ENCODE measurements at regions not wholly inside any gene's neighbourhood (a gene's known extent, or its start where the extent isn't known, plus 50 kb on each side); places are given as distances from the start of the nearest gene placed in this dataset.
A peak's percentile ranks its signal among the peaks of the same experiment; 100 is the strongest.
"Not testable (repeated sequence)": the region's sequence is repeated elsewhere in the genome, so short reads cannot be mapped to it uniquely, and the experiment has no call there.

DNA sequence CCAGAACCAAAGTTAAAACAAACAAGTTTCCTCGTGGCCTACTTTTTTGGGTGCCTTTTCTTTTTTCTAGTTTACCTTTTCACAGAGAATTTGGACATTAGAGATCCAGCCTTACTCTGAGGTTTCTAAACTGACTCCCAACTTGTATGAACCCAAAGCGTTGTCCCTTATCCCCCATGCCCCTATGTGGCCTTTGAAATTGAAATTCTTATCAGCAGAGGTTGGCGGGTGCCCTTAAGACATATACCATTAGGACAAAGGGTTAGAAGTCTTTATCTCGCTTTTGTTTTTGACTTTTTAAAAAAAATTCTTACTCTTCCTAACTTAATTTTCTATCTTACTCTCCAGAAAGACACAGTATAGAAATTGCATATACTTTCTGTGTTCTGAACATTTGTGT, 76.3 kb upstream of the C7orf33 start:
- no peak for DNase-seq (ENCODE audit: low read depth, low spot score)

DNA sequence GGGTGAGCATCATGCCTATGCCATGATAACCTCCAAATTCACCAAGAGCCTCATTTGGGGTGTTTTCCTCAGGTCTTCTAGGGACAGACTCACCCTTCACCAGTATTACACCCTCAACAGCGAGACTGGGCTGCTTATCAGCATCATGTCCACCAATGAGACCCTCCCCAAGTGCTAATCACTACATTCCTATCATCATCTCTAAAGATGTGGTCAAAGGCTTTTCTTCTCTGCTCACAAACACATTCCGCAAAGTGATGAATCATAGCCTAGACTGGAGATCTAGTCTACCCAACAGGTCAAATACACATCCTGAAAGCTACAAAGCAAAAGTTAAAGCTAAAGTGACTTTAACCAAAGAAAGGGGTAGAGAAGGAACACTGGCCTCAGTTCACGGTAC, 75.3 kb upstream of the C7orf33 start:
- DNase-seq (ENCODE audit: low read depth, low spot score), result peak; percentile 32

DNA sequence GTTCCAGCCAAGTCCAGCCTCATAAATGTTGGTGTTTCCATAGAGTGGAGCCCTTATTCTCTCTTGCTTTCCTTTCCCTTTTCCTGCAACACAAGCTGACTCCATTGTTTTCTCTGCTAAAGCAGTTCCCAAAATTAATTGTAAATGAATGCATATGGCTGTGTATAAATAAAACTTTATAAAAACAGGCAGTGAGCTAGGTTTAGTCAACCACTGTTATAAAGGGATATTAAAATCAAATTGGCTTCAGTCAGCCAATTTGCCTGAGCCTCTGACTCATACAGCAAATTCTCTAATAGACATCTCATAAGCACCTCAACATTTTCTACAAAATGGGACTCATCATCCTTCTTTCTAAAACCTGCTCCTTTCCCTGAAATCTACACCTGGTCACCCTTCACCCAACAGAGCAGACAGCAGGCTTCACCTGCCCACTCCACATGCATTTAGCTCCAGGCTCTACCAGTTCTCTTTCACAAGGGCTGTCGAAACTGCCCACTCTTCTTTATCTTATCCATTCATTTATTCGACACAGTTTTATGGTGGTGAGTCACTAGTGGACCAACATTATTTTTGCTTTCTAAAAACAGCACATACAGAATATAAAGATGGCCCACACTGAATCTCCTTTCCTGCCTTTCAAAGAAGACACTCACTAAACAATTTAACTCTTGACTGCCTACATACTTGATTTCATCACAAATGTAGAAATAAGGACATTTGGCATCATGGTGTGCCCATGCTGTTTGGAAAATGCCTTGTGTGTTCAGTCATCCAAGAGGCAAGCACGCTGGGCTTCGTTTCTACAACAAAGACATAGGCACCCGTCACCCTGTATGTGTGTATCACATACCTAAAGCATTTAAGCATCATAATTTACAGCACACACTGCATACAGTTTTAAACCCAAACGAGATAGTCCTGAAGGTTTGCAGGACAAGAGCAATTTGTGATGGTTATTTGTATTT, 74.6 kb upstream of the C7orf33 start:
- peak; percentile 42 for DNase-seq (ENCODE audit: low read depth, low spot score)

DNA sequence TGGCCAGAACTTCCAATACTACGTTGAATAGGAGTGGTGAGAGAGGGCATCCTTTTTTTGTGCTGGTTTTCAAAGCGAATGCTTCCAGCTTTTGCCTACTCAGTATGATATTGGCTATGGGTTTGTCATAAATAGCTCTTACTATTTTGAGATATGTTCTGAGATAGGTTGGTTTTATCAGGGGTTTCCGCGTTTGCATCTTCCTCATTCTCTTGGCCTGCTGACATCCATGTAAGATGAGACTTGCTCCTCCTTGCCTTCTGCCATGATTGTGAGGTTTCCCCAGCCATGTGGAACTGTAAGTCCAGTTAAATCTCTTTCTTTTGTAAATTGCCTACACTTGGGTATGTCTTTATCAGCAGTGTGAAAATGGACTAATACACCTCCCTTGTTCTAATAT, 71.2 kb upstream of the C7orf33 start:
- DNase-seq (ENCODE audit: low read depth, low spot score), result not testable (repeated sequence)

DNA sequence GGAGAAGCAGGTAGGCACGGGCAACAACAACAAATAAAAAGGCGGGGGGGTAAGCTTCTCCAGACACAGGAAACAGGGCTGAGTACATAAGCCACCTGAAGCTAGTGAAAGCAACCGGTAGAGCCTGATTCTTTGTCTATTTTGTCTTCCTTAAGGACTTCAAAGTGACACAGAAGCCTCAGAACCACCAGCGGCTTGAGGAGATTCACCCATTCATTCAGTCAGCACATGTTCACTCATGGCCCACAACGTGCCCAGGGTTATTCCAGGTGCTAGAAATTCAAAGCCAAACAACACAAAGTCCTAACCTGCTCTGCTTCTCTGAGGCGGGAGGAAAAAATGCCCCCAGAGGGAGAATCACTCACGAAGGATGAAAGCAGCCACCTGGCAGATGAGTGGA, 69.3 kb upstream of the C7orf33 start:
- DNase-seq (ENCODE audit: low read depth, low spot score), result no peak

DNA sequence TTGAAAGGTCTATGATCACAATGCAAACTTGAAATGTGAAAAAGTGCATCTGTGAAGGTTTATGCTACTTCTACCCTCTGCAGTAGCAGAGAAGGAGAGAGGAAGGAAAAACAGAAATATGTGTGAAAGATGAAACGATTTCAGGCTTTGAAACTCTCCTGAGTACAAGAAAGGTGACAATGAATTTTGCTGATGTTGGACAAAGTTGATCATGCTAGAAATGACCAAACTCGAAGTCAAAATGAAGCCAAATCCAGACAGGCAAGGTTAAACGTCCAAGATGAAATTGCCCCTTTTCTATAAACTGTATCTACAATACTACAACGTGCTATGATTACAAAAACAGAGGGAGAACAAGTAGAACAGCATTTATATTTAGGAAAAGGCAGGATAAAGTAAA, 67.0 kb upstream of the C7orf33 start:
- no peak for DNase-seq (ENCODE audit: low read depth, low spot score)

DNA sequence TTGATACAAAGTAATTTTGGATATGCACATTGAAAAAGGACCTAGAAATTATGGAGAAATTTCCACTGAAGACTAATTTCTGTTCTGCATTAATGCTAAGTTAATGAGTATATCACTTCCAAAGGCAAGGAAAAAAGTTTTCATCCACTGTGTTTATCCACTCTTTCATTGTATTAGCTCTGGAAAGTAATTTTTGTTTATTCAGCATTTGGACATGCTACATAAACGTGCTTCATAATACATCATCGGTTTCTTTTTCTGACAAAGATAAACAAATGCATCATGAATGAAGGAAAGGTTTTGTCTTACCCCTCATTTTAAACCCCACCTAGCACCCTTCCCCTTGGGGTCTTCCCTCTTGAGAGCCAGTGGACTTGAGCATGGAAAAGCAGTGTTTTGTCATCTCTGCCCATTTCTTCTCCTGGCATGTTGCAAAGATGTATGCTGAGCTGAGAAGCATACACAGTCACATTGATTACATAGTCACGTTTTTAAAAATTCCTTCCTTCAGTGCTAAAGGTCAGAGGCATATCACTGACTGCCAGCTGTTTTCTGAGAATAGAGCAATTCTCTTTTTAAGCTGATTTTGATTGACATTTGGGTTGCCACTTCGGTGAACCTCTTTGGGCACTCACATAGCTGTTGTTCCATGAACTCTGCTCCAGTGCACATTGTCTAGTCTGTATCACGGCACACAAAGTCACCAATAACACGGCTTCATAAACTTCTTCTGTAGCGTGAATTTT, 65.9 kb upstream of the C7orf33 start:
- DNase-seq (ENCODE audit: low read depth, low spot score), result no peak

DNA sequence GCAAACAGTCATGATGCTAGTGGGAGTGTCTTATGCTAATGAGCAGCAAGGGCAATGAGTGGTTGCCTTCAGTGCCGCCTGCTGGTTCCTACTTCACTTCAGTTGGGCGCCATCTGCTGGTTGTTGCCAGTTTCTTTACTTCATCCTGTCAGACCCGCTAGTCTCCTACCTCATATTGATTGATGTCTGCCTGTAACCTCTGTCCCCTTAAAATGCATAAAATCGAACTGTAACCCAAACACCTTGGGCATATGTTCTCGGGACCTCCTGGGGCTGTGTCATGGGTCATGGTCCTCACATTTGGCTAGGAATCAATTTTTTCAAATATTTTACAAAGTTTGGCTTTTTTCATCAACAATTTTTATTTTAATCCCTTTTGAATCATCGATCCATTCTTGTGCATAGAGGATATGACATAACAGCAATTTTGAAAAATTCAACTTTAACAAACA, 62.8 kb upstream of the C7orf33 start:
- peak; percentile 69 for DNase-seq (ENCODE audit: low read depth, low spot score)

DNA sequence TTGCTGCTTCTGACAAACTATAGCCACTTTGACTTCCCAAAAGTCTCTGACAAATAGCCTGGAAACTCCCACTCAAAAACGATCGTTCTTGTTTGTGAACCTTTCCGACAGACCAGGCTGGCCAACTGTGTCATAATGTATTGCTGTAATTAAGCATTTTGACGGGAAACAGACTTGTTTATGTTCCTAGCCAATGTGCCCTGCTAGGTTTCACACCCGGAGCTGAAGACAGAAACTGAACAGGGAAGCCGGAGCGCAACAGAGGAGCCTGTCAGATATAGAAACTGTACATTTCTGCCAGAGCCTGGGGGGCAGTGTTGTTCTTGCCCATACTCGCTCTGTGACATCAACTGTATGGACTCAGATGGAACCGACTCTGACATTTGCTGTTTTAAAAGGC, 55.3 kb upstream of the C7orf33 start:
- no peak for DNase-seq (ENCODE audit: low read depth, low spot score)

DNA sequence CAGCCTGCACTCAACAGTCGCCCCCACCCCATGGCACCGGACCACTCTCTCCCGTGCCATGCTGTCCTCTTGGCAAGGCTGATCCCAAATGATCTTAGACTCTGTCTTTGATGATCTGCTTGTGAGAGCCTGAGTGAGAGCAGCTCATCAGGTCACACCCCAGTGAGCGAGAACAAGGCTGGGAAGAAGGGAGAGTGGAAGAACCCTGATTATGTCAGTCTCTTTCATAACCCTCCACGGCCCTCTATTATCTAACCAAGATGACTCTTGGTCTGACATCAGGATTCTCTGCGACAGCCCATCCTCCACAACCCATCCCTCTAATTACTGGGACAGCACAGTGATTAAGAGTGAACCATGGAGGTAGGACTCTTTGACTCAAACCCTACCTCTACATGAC, 53.1 kb upstream of the C7orf33 start:
- DNase-seq (ENCODE audit: low read depth, low spot score), result no peak

DNA sequence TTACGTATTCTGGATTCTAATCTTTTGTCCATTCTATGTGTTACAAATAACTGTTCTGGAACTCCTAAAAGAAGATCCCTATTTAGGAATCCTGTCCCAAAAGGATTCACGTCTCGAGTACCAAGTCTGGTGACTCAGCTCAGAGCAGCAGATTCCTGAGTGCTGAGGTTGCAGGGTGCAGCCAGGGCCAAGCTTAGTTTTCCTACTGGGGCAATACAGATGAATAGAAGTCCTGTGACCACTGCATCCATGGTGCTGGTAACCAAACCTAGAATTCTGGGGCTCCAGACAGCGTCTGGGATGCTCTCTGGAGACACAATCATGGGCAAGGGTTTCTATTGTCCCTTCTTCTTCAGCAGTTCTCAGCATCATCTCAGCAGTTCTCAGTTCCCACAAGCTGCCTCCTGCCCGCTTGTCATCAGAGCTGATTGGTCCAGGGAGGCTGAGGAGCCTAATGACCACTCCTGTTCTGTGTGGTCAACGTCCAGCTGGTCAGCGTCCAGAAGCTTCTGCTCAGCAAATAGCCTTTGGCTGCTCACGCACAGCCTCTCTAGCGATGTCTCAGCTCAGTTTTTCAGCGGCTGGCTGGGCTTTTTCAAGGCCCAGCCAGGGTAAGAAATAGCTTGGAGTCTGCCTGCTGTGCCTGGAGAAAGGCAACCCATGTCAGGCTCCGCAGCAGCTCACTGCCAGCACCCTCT, 50.4 kb upstream of the C7orf33 start:
- peak; percentile 87 for DNase-seq (ENCODE audit: low read depth, low spot score)
